ENCODE measurements at regions not wholly inside any gene's neighbourhood (a gene's known extent, or its start where the extent isn't known, plus 50 kb on each side); places are given as distances from the start of the nearest gene placed in this dataset.

DNA sequence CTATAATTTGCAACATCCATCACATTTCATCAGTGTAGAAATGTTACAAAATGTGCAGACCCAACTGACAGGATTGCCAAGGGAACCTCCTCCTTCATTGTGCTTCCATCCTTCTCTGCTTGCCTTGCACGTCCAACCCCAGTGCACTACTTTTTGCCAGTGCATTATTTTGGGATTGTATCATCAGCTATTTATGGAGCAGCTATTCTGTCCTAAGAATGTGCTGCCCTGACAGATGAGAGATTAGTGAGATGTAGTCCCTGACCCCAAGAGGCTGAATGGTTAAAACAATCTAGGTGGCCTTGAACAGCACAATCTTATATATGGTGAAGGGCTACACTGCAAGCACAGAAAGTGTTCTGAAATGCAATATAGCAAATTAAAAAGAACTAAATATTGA, 935.8 kb downstream of the IGSF11 start:
- H3K4me3 ChIP-seq (ENCODE audit: insufficient read depth, low read depth, low read length) = no peak overlapping the region
- no peak overlapping the region for H3K27ac ChIP-seq (ENCODE audit: low read depth, low read length)
- no peaks in the 10 kb centered on the region for H3K36me3 ChIP-seq (ENCODE audit: insufficient read depth, low read length)
- no peak for TF ChIP-seq EZH2 (IDR thresholded peaks at IDR 0.05; ENCODE audit: insufficient read depth, low read length)
- no peak for TF ChIP-seq CTCF (IDR thresholded peaks at IDR 0.05; ENCODE audit: insufficient read depth, low read depth, low read length)
- Mint-ChIP-seq H3K9me3 (ENCODE audit: unreplicated experiment) (peaks cover 4% of the 10 kb centered on the region), H3K36me3 (ENCODE audit: low read depth, unreplicated experiment) (no peaks in the 10 kb centered on the region), H3K4me3 (ENCODE audit: unreplicated experiment) (no peak overlapping the region), H3K27me3 (ENCODE audit: low read depth, unreplicated experiment) (no peaks in the 10 kb centered on the region), H3K27ac (ENCODE audit: unreplicated experiment) (no peak overlapping the region), H3K4me1 (ENCODE audit: low read depth, unreplicated experiment) (peaks cover 35% of the 10 kb centered on the region)
- H3K4me1 ChIP-seq (ENCODE audit: insufficient read depth, low read length) = no peaks in the 10 kb centered on the region
- no peak overlapping the region for H3K4me2 ChIP-seq (ENCODE audit: low read length)
- no peaks in the 10 kb centered on the region for H4K20me1 ChIP-seq (ENCODE audit: insufficient read depth, low read length)
- DNase-seq (ENCODE audit: low read depth) (peak; percentile 1), FAIRE-seq (no peak)
- H3K27me3 ChIP-seq (ENCODE audit: insufficient read depth, low read length) = no peaks in the 10 kb centered on the region
- H3K79me2 ChIP-seq (ENCODE audit: insufficient read depth, low read length) = no peaks in the 10 kb centered on the region
- no peak overlapping the region for H3K9ac ChIP-seq (ENCODE audit: low read length)
- H3K9me3 ChIP-seq (ENCODE audit: insufficient read depth, low read depth, low read length) = no peaks in the 10 kb centered on the region
- H2AFZ ChIP-seq (ENCODE audit: low read depth, low read length) = no peak overlapping the region

GRCh38 chr3:118101891-118102290, 932.8 kb downstream of the IGSF11 start:
- Mint-ChIP-seq H3K27me3 (ENCODE audit: low read depth, unreplicated experiment) (no peaks in the 10 kb centered on the region), H3K4me3 (ENCODE audit: unreplicated experiment) (no peak overlapping the region), H3K27ac (ENCODE audit: unreplicated experiment) (no peak overlapping the region), H3K9me3 (ENCODE audit: unreplicated experiment) (no peaks in the 10 kb centered on the region), H3K4me1 (ENCODE audit: low read depth, unreplicated experiment) (peaks cover 32% of the 10 kb centered on the region), H3K36me3 (ENCODE audit: low read depth, unreplicated experiment) (no peaks in the 10 kb centered on the region)
- Histone ChIP-seq H3K4me2 (ENCODE audit: low read length) (no peak overlapping the region), H3K79me2 (ENCODE audit: insufficient read depth, low read length) (no peaks in the 10 kb centered on the region), H3K36me3 (ENCODE audit: insufficient read depth, low read length) (no peaks in the 10 kb centered on the region), H3K27me3 (ENCODE audit: insufficient read depth, low read length) (no peaks in the 10 kb centered on the region), H3K4me3 (ENCODE audit: insufficient read depth, low read depth, low read length) (no peak overlapping the region), H4K20me1 (ENCODE audit: insufficient read depth, low read length) (no peaks in the 10 kb centered on the region), H3K4me1 (ENCODE audit: insufficient read depth, low read length) (no peaks in the 10 kb centered on the region), H2AFZ (ENCODE audit: low read depth, low read length) (no peak overlapping the region), H3K9ac (ENCODE audit: low read length) (no peak overlapping the region), H3K27ac (ENCODE audit: low read depth, low read length) (no peak overlapping the region), H3K9me3 (ENCODE audit: insufficient read depth, low read depth, low read length) (no peaks in the 10 kb centered on the region)
- FAIRE-seq (no peak), DNase-seq (ENCODE audit: low read depth) (no peak)
- TF ChIP-seq EZH2 (IDR thresholded peaks at IDR 0.05; ENCODE audit: insufficient read depth, low read length) (no peak), CTCF (IDR thresholded peaks at IDR 0.05; ENCODE audit: insufficient read depth, low read depth, low read length) (no peak)

- H3K4me3 ChIP-seq (ENCODE audit: insufficient read depth, low read depth, low read length) = no peak overlapping the region
- Mint-ChIP-seq H3K9me3 (ENCODE audit: unreplicated experiment) (no peaks in the 10 kb centered on the region), H3K4me1 (ENCODE audit: low read depth, unreplicated experiment) (peaks cover 26% of the 10 kb centered on the region), H3K27ac (ENCODE audit: unreplicated experiment) (no peak overlapping the region), H3K36me3 (ENCODE audit: low read depth, unreplicated experiment) (no peaks in the 10 kb centered on the region), H3K4me3 (ENCODE audit: unreplicated experiment) (no peak overlapping the region), H3K27me3 (ENCODE audit: low read depth, unreplicated experiment) (no peaks in the 10 kb centered on the region)
- H3K79me2 ChIP-seq (ENCODE audit: insufficient read depth, low read length) = no peaks in the 10 kb centered on the region
- no peak for TF ChIP-seq EZH2 (IDR thresholded peaks at IDR 0.05; ENCODE audit: insufficient read depth, low read length)
- TF ChIP-seq CTCF (IDR thresholded peaks at IDR 0.05; ENCODE audit: insufficient read depth, low read depth, low read length) = no peak
- no peaks in the 10 kb centered on the region for H3K4me1 ChIP-seq (ENCODE audit: insufficient read depth, low read length)
- no peak overlapping the region for H3K4me2 ChIP-seq (ENCODE audit: low read length)
- FAIRE-seq = no peak
- no peak overlapping the region for H3K9ac ChIP-seq (ENCODE audit: low read length)
- no peaks in the 10 kb centered on the region for H4K20me1 ChIP-seq (ENCODE audit: insufficient read depth, low read length)
- no peaks in the 10 kb centered on the region for H3K27me3 ChIP-seq (ENCODE audit: insufficient read depth, low read length)
- H3K9me3 ChIP-seq (ENCODE audit: insufficient read depth, low read depth, low read length) = no peaks in the 10 kb centered on the region
- no peak overlapping the region for H2AFZ ChIP-seq (ENCODE audit: low read depth, low read length)
- no peaks in the 10 kb centered on the region for H3K36me3 ChIP-seq (ENCODE audit: insufficient read depth, low read length)
- DNase-seq (ENCODE audit: low read depth) = peak; percentile 32
- no peak overlapping the region for H3K27ac ChIP-seq (ENCODE audit: low read depth, low read length)
Observed at GRCh38 chr3:118102737-118103136, 931.9 kb downstream of the IGSF11 start.

Measured in astrocyte (in vitro differentiated cells and primary cell).